ENCODE measurements at regions not wholly inside any gene's neighbourhood (a gene's known extent, or its start where the extent isn't known, plus 50 kb on each side); places are given as distances from the start of the nearest gene placed in this dataset.

DNA sequence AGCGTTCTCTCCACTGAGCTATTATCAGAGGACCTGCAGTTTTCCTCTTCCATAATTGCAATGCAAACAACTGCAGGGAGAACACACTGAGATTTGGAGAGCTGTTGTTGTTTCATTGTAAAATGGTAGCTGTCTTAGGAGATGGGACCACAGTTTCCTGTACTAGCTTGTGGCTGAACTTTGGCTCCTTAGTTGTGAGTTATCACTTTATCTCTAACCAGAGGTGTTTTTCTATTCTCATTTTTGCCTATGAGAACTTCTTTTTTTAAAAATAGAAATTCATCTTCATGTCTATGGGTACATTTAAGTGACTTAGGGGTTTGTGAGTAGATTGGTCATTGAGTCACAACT, 216.5 kb downstream of the SLC38A4 start:
- TF ChIP-seq MXI1 (IDR thresholded peaks at IDR 0.05; ENCODE audit: borderline replicate concordance, low read depth, low read length), result no peak
- no peak for TF ChIP-seq POLR2A (IDR thresholded peaks at IDR 0.05; ENCODE audit: low read depth, low read length)
- no peak for TF ChIP-seq BHLHE40 (IDR thresholded peaks at IDR 0.05; ENCODE audit: low read depth, low read length)
- TF ChIP-seq, protein P1, sequence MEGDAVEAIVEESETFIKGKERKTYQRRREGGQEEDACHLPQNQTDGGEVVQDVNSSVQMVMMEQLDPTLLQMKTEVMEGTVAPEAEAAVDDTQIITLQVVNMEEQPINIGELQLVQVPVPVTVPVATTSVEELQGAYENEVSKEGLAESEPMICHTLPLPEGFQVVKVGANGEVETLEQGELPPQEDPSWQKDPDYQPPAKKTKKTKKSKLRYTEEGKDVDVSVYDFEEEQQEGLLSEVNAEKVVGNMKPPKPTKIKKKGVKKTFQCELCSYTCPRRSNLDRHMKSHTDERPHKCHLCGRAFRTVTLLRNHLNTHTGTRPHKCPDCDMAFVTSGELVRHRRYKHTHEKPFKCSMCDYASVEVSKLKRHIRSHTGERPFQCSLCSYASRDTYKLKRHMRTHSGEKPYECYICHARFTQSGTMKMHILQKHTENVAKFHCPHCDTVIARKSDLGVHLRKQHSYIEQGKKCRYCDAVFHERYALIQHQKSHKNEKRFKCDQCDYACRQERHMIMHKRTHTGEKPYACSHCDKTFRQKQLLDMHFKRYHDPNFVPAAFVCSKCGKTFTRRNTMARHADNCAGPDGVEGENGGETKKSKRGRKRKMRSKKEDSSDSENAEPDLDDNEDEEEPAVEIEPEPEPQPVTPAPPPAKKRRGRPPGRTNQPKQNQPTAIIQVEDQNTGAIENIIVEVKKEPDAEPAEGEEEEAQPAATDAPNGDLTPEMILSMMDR (conservative IDR thresholded peaks at IDR 0.05; ENCODE audit: low read depth, low read length), result no peak
- TF ChIP-seq NFE2L2 (IDR thresholded peaks at IDR 0.05; ENCODE audit: low read depth, low read length), result no peak

Measured in IMR-90 (cell line).